K562 (cell line): ENCODE measurements at regions not wholly inside any gene's neighbourhood (a gene's known extent, or its start where the extent isn't known, plus 50 kb on each side); places are given as distances from the start of the nearest gene placed in this dataset.

Experiments used
- ARHGAP35 ChIP-seq: fragments of 450-650 bp; IDR thresholded peaks from 2 replicates; pipeline ENCODE4 v1.6.1; 2018; ENCODE audit not compliant: partially characterized antibody
- CTCF ChIP-seq, 3 experiments: IDR thresholded peaks in 2 of 3; conservative IDR thresholded peaks in 1 of 3; 2 replicates each; pipeline ENCODE4 v1.5.1; 2011 to 2012; ENCODE audit warnings: low read length in 3 of 3, mild to moderate bottlenecking in 3 of 3, control low read depth in 2 of 3, improper control_type of control experiment in 1 of 3, inconsistent platforms in 1 of 3, low read depth in 1 of 3, mixed read lengths in 1 of 3, moderate library complexity in 1 of 3; ENCODE audit not compliant: insufficient read depth in 2 of 3
- KLF10 ChIP-seq: fragments of 250-450 bp; sonication (Bioruptor Pico); IDR thresholded peaks from 2 replicates; pipeline ENCODE4 v1.6.1; 2021; ENCODE audit warnings: matching md5 sums
- KLF16 ChIP-seq: IDR thresholded peaks from 2 replicates; pipeline ENCODE4 v1.6.1; 2016; ENCODE audit warnings: antibody characterized with exemption
- NFIC ChIP-seq: fragments of 450-650 bp; IDR thresholded peaks from 2 replicates; pipeline ENCODE4 v1.6.1; 2017; ENCODE audit warnings: mild to moderate bottlenecking, inconsistent platforms
- RAD21 ChIP-seq, 2 experiments: fragments of 250-450 bp in 1 of 2; fragments of 450-650 bp in 1 of 2; sonication (Bioruptor Pico) in 1 of 2; formaldehyde crosslinking in 1 of 2; IDR thresholded peaks in 1 of 2; conservative IDR thresholded peaks in 1 of 2; 2 replicates each; pipeline versions ENCODE4 v1.4.0 to v1.8.0; 2020 to 2022; ENCODE audit warnings: mild to moderate bottlenecking in 2 of 2, moderate library complexity in 1 of 2
- SMC3 ChIP-seq: conservative IDR thresholded peaks from 2 replicates; pipeline ENCODE4 v1.6.1; 2011; ENCODE audit warnings: low read depth, low read length, improper control_type of control experiment; ENCODE audit not compliant: insufficient read depth
- STAG1 ChIP-seq: sonication (generic); formaldehyde crosslinking; IDR thresholded peaks from 2 replicates; pipeline ENCODE4 v1.5.0; 2020; ENCODE audit warnings: missing genetic modification reagents, borderline replicate concordance
- XRCC4 ChIP-seq: IDR thresholded peaks from one replicate; pipeline ENCODE4 v1.6.1; 2011; ENCODE audit not compliant: insufficient read depth, insufficient read length; ENCODE audit errors: extremely low read depth
- ZKSCAN3 ChIP-seq: fragments of 250-450 bp; sonication (Bioruptor Pico); IDR thresholded peaks from 2 replicates; pipeline ENCODE4 v1.4.0; 2020
- ZNF449 ChIP-seq: fragments of 250-450 bp; sonication (Bioruptor Pico); IDR thresholded peaks from 2 replicates; pipeline ENCODE4 v1.8.0; 2022; ENCODE audit warnings: moderate library complexity, mild to moderate bottlenecking, inconsistent platforms
- ZNF75A ChIP-seq: fragments of 450-650 bp; formaldehyde crosslinking; IDR thresholded peaks from 2 replicates; pipeline ENCODE4 v1.4.0; 2020; ENCODE audit warnings: mild to moderate bottlenecking
- ZSCAN29 ChIP-seq: fragments of 450-650 bp; IDR thresholded peaks from 2 replicates; pipeline ENCODE4 v1.6.1; 2017
- TF ChIP-seq, protein P1 (sequence below), 2 experiments: fragments of 450-650 bp; formaldehyde crosslinking in 1 of 2; IDR thresholded peaks; 2 replicates each; pipeline versions ENCODE4 v1.4.0 to v1.6.1; 2014 to 2020; ENCODE audit warnings: mild to moderate bottlenecking in 2 of 2, borderline replicate concordance in 1 of 2, low read depth in 1 of 2
- TF ChIP-seq, protein P2 (sequence below): fragments of 250-450 bp; sonication (Bioruptor Pico); IDR thresholded peaks from 2 replicates; pipeline ENCODE4 v1.5.1; 2021; ENCODE audit warnings: mild to moderate bottlenecking

DNA sequence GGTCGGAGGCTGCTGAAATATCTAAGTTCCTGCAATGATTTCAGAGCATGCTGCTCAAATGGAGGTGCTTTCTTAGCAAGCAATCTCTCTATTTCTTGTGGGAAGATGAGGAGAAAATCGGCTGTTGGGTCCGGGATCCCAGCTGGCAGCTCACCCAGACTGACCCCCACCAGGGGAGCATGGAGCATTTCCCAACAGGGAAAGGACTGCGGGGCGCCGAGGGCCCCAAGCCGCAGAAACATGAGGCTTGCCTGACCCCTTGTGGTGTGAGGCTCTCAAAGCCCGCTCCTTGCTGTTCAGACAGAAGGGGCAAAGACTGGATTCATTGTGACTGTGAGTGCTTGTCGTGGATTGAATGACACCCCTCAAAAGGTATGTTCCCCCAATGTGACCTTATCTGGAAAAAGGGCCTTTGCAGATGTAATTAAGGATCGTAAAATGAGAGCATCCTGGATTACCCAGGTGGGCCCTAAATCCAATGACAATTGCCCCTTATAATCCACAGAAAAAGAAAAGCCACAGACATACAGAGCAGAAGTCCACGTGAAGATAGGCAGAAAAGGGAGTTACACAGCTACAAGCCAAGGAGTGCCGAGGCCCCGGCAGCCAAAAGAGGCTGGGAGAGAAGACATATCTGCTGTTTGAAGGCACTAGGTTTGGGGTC, 116.3 kb upstream of the VASH1 start (continued):
- TF ChIP-seq, protein P1, sequence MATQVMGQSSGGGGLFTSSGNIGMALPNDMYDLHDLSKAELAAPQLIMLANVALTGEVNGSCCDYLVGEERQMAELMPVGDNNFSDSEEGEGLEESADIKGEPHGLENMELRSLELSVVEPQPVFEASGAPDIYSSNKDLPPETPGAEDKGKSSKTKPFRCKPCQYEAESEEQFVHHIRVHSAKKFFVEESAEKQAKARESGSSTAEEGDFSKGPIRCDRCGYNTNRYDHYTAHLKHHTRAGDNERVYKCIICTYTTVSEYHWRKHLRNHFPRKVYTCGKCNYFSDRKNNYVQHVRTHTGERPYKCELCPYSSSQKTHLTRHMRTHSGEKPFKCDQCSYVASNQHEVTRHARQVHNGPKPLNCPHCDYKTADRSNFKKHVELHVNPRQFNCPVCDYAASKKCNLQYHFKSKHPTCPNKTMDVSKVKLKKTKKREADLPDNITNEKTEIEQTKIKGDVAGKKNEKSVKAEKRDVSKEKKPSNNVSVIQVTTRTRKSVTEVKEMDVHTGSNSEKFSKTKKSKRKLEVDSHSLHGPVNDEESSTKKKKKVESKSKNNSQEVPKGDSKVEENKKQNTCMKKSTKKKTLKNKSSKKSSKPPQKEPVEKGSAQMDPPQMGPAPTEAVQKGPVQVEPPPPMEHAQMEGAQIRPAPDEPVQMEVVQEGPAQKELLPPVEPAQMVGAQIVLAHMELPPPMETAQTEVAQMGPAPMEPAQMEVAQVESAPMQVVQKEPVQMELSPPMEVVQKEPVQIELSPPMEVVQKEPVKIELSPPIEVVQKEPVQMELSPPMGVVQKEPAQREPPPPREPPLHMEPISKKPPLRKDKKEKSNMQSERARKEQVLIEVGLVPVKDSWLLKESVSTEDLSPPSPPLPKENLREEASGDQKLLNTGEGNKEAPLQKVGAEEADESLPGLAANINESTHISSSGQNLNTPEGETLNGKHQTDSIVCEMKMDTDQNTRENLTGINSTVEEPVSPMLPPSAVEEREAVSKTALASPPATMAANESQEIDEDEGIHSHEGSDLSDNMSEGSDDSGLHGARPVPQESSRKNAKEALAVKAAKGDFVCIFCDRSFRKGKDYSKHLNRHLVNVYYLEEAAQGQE (IDR thresholded peaks at IDR 0.05; ENCODE audit: borderline replicate concordance): peak; percentile 45; the same call in 1 of the 2 replicates
- TF ChIP-seq, protein P1 (CRISPR knock-in tag; IDR thresholded peaks at IDR 0.05; ENCODE audit: low read depth): no peak
- TF ChIP-seq ZSCAN29: no peak
- TF ChIP-seq SMC3: peak; percentile 42; the same call in 1 of the 2 replicates
- TF ChIP-seq, protein P2, sequence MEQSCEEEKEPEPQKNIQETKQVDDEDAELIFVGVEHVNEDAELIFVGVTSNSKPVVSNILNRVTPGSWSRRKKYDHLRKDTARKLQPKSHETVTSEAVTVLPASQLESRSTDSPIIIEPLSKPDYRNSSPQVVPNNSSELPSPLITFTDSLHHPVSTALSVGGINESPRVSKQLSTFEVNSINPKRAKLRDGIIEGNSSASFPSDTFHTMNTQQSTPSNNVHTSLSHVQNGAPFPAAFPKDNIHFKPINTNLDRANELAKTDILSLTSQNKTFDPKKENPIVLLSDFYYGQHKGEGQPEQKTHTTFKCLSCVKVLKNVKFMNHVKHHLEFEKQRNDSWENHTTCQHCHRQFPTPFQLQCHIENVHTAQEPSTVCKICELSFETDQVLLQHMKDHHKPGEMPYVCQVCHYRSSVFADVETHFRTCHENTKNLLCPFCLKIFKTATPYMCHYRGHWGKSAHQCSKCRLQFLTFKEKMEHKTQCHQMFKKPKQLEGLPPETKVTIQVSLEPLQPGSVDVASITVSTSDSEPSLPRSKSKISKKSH: no peak
- no peak for TF ChIP-seq ZKSCAN3 (CRISPR knock-in tag)
- TF ChIP-seq KLF10 (CRISPR knock-in tag): no peak
- no peak for TF ChIP-seq ARHGAP35
- peak; percentile 58 to 80 for TF ChIP-seq RAD21 (CRISPR knock-in tag; conservative IDR thresholded peaks at IDR 0.05 in 1 of 2, IDR thresholded peaks at IDR 0.05 in 1 of 2)
- no peak for TF ChIP-seq ZNF449 (CRISPR knock-in tag)
- TF ChIP-seq KLF16: 0 out of 2 replicates have a peak, but pooled peaks have one; percentile 18
- TF ChIP-seq ZNF75A (CRISPR knock-in tag): no peak
- no peak for TF ChIP-seq NFIC
- peak; percentile 67; the same call in 1 of the 2 replicates for TF ChIP-seq STAG1 (CRISPR knock-in tag)
- TF ChIP-seq CTCF (IDR thresholded peaks at IDR 0.05 in 2 of 3, conservative IDR thresholded peaks at IDR 0.05 in 1 of 3; ENCODE audit: insufficient read depth in 2 of 3, low read depth in 1 of 3, low read length in 3 of 3): peak; percentile 62 to 73 (median 70)
- no peak for TF ChIP-seq XRCC4
